Brain microvascular endothelial cell (primary cell): ENCODE measurements at regions not wholly inside any gene's neighbourhood (a gene's known extent, or its start where the extent isn't known, plus 50 kb on each side); places are given as distances from the start of the nearest gene placed in this dataset.

ENCODE experiments used
- DNase-seq: peaks from one replicate; pipeline ENCODE4 v3.0.0-alpha.2; 2020
- H3K27ac ChIP-seq: fragments of 250-450 bp; sonication (Bioruptor Pico); 2 replicates; pipeline ENCODE4 v1.5.1; 2020; ENCODE audit warnings: mild to moderate bottlenecking, moderate library complexity
- H3K27me3 ChIP-seq: fragments of 250-450 bp; sonication (Bioruptor Pico); replicated peaks from 2 replicates; pipeline ENCODE4 v1.5.1; 2020; ENCODE audit warnings: mild to moderate bottlenecking
- H3K36me3 ChIP-seq: fragments of 250-450 bp; sonication (Bioruptor Pico); replicated peaks from 2 replicates; pipeline ENCODE4 v1.5.1; 2020; ENCODE audit warnings: mild to moderate bottlenecking
- H3K4me3 ChIP-seq: 2 replicates; pipeline ENCODE4 v1.5.1; 2011; ENCODE audit warnings: low read depth, mild to moderate bottlenecking, control low read depth, low read length, moderate library complexity
- CTCF ChIP-seq: IDR thresholded peaks from 2 replicates; pipeline ENCODE4 v1.5.1; 2011; ENCODE audit warnings: low read depth, mild to moderate bottlenecking, moderate library complexity, low read length, control low read depth, inconsistent platforms; ENCODE audit errors: missing control alignments
- in situ Hi-C: cut with HindIII; loops from 2 replicates; pipeline ENCODE4 v1.10.0; 2017; ENCODE audit warnings: low sequenced_read_pairs, low pct_ligation_motif_present

- Histone ChIP-seq H3K4me3 (no peak overlapping the region), H3K36me3 (no peaks in the 10 kb centered on the region), H3K27me3 (no peaks in the 10 kb centered on the region), H3K27ac (no peak overlapping the region)
- in situ Hi-C loops: no loop called here
- TF ChIP-seq CTCF: no peak
- no peak for DNase-seq
Measured at GRCh38 chr6:130761286-130761685, 65.9 kb upstream of the SMLR1 start.

- in situ Hi-C loops: no loop called here
- Histone ChIP-seq H3K27ac (no peak overlapping the region), H3K36me3 (no peaks in the 10 kb centered on the region), H3K4me3 (no peak overlapping the region), H3K27me3 (no peaks in the 10 kb centered on the region)
- no peak for TF ChIP-seq CTCF
- no peak for DNase-seq
Measured at GRCh38 chr6:130765181-130765727, 62.0 kb upstream of the SMLR1 start.

- Histone ChIP-seq H3K36me3 (no peaks in the 10 kb centered on the region), H3K27ac (no peak overlapping the region), H3K27me3 (no peaks in the 10 kb centered on the region), H3K4me3 (no peak overlapping the region)
- no peak for TF ChIP-seq CTCF
- no peak for DNase-seq
- in situ Hi-C loops: no loop called here
Measured at GRCh38 chr6:130766239-130767144, 60.7 kb upstream of the SMLR1 start.

GRCh38 chr6:130769861-130770260 lies 57.3 kb upstream of the SMLR1 start:
- H3K4me3 ChIP-seq: no peak overlapping the region
- no peaks in the 10 kb centered on the region for H3K27me3 ChIP-seq
- no peak overlapping the region for H3K27ac ChIP-seq
- H3K36me3 ChIP-seq: no peaks in the 10 kb centered on the region
- TF ChIP-seq CTCF: no peak
- no peak for DNase-seq
- in situ Hi-C loops: no loop called here

- H3K4me3 ChIP-seq: no peak overlapping the region
- H3K27me3 ChIP-seq: no peaks in the 10 kb centered on the region
- no peak for TF ChIP-seq CTCF
- in situ Hi-C loops: no loop called here
- no peak for DNase-seq
- no peak overlapping the region for H3K27ac ChIP-seq
- H3K36me3 ChIP-seq: no peaks in the 10 kb centered on the region
Measured at GRCh38 chr6:130771741-130772140, 55.5 kb upstream of the SMLR1 start.

GRCh38 chr6:130773860-130774259 lies 53.3 kb upstream of the SMLR1 start:
- H3K27me3 ChIP-seq: no peaks in the 10 kb centered on the region
- TF ChIP-seq CTCF: no peak
- no peaks in the 10 kb centered on the region for H3K36me3 ChIP-seq
- H3K4me3 ChIP-seq: no peak overlapping the region
- no peak for DNase-seq
- in situ Hi-C loops: no loop called here
- H3K27ac ChIP-seq: no peak overlapping the region
